HepG2 (cell line): ENCODE measurements at regions not wholly inside any gene's neighbourhood (a gene's known extent, or its start where the extent isn't known, plus 50 kb on each side); places are given as distances from the start of the nearest gene placed in this dataset.

Experiments used
- EEA1 ChIP-seq: sonication (generic); formaldehyde crosslinking; IDR thresholded peaks from 2 replicates; pipeline ENCODE4 v1.5.1; 2020; ENCODE audit warnings: mild to moderate bottlenecking, missing genetic modification reagents, borderline replicate concordance
- FOSL1 ChIP-seq: sonication (generic); formaldehyde crosslinking; IDR thresholded peaks from 2 replicates; pipeline ENCODE4 v1.9.0; 2021; ENCODE audit warnings: missing genetic modification reagents, borderline replicate concordance
- HHEX ChIP-seq: IDR thresholded peaks from 2 replicates; pipeline ENCODE4 v1.6.1; 2016; ENCODE audit warnings: control low read depth
- HOXA7 ChIP-seq: sonication (generic); formaldehyde crosslinking; IDR thresholded peaks from 2 replicates; pipeline ENCODE4 v1.8.1; 2022; ENCODE audit warnings: mild to moderate bottlenecking, missing genetic modification reagents, moderate library complexity
- ISX ChIP-seq: sonication (generic); formaldehyde crosslinking; conservative IDR thresholded peaks from 2 replicates; pipeline ENCODE4 v1.5.0; 2020; ENCODE audit warnings: missing genetic modification reagents
- KAT2B ChIP-seq: fragments of 150-350 bp; IDR thresholded peaks from 2 replicates; pipeline ENCODE4 v1.6.1; 2014; ENCODE audit warnings: low read depth, low read length, borderline replicate concordance
- KIAA2018 ChIP-seq: sonication (generic); formaldehyde crosslinking; IDR thresholded peaks from 2 replicates; pipeline ENCODE4 v1.5.0; 2020; ENCODE audit warnings: mild to moderate bottlenecking, missing genetic modification reagents, borderline replicate concordance
- MAFK ChIP-seq, 2 experiments: IDR thresholded peaks in 1 of 2; conservative IDR thresholded peaks in 1 of 2; 2 replicates each; pipeline ENCODE4 v1.6.1; 2011; ENCODE audit warnings: improper control_type of control experiment in 2 of 2, low read length in 2 of 2
- MAZ ChIP-seq, 2 experiments: sonication (generic) in 1 of 2; formaldehyde crosslinking in 1 of 2; IDR thresholded peaks; 2 replicates each; pipeline versions ENCODE4 v1.5.0 to v1.6.1; 2012 to 2020; ENCODE audit warnings: low read depth in 2 of 2, mild to moderate bottlenecking in 2 of 2, borderline replicate concordance in 1 of 2, improper control_type of control experiment in 1 of 2, low read length in 1 of 2, missing genetic modification reagents in 1 of 2, moderate library complexity in 1 of 2
- NFYB ChIP-seq: sonication (generic); formaldehyde crosslinking; IDR thresholded peaks from 2 replicates; pipeline ENCODE4 v1.4.0; 2020; ENCODE audit warnings: missing genetic modification reagents
- NONO ChIP-seq, 2 experiments: fragments of 450-650 bp in 1 of 2; sonication (generic) in 1 of 2; formaldehyde crosslinking in 1 of 2; IDR thresholded peaks in 1 of 2; conservative IDR thresholded peaks in 1 of 2; 2 replicates each; pipeline versions ENCODE4 v1.6.1 to v1.8.0; 2017 to 2022; ENCODE audit warnings: mild to moderate bottlenecking in 1 of 2, missing genetic modification reagents in 1 of 2, moderate library complexity in 1 of 2
- PCBP2 ChIP-seq: fragments of 200-400 bp; formaldehyde crosslinking; optimal IDR thresholded peaks from 2 replicates; pipeline ENCODE3; 2018; ENCODE audit warnings: low read length, low read depth; ENCODE audit not compliant: poor library complexity, severe bottlenecking
- REPIN1 ChIP-seq: sonication (generic); formaldehyde crosslinking; IDR thresholded peaks from 2 replicates; pipeline ENCODE4 v1.8.0; 2022; ENCODE audit warnings: missing genetic modification reagents, low read depth, mild to moderate bottlenecking, borderline replicate concordance
- TBL1XR1 ChIP-seq: fragments of 150-350 bp; IDR thresholded peaks from 2 replicates; pipeline ENCODE4 v1.6.1; 2014; ENCODE audit warnings: borderline replicate concordance, low read length; ENCODE audit not compliant: partially characterized antibody
- TP53 ChIP-seq: sonication (generic); formaldehyde crosslinking; conservative IDR thresholded peaks from 2 replicates; pipeline ENCODE4 v1.4.0; 2020; ENCODE audit warnings: missing genetic modification reagents
- ZNF18 ChIP-seq: sonication (generic); formaldehyde crosslinking; IDR thresholded peaks from 2 replicates; pipeline ENCODE4 v1.8.0; 2022; ENCODE audit warnings: mild to moderate bottlenecking, missing genetic modification reagents; ENCODE audit not compliant: insufficient replicate concordance
- ZNF256 ChIP-seq: sonication (generic); formaldehyde crosslinking; conservative IDR thresholded peaks from 2 replicates; pipeline ENCODE4 v1.4.0; 2020; ENCODE audit warnings: missing genetic modification reagents
- ZNF337 ChIP-seq: sonication (generic); formaldehyde crosslinking; IDR thresholded peaks from 2 replicates; pipeline ENCODE4 v1.5.1; 2020; ENCODE audit warnings: missing genetic modification reagents, low read depth, mild to moderate bottlenecking, borderline replicate concordance
- ZNF879 ChIP-seq: sonication (generic); formaldehyde crosslinking; IDR thresholded peaks from 2 replicates; pipeline ENCODE4 v1.8.1; 2023; ENCODE audit warnings: missing genetic modification reagents

- no peak for TF ChIP-seq NONO (IDR thresholded peaks at IDR 0.05)
- TF ChIP-seq NONO (CRISPR knock-in tag; conservative IDR thresholded peaks at IDR 0.05) = peak; percentile 78
- TF ChIP-seq TP53 (CRISPR knock-in tag) = 0 out of 2 replicates have a peak, but pooled peaks have one; percentile 77
- TF ChIP-seq ZNF18 (CRISPR knock-in tag) = peak; percentile 52
- no peak for TF ChIP-seq HOXA7 (CRISPR knock-in tag)
- no peak for TF ChIP-seq PCBP2
- TF ChIP-seq ISX (CRISPR knock-in tag) = 0 out of 2 replicates have a peak, but pooled peaks have one; percentile 34
- TF ChIP-seq KAT2B = no peak
- TF ChIP-seq KIAA2018 (CRISPR knock-in tag) = no peak
- no peak for TF ChIP-seq TBL1XR1
- 0 out of 2 replicates have a peak, but pooled peaks have one; percentile 60 for TF ChIP-seq ZNF256
- TF ChIP-seq ZNF337 (CRISPR knock-in tag) = no peak
- no peak for TF ChIP-seq FOSL1 (CRISPR knock-in tag)
- no peak for TF ChIP-seq HHEX (CRISPR knock-in tag)
- peak; percentile 37 to 43; a peak in 3 of 4 replicates for TF ChIP-seq MAFK (conservative IDR thresholded peaks at IDR 0.05 in 1 of 2, IDR thresholded peaks at IDR 0.05 in 1 of 2; ENCODE audit: low read length in 2 of 2)
- TF ChIP-seq NFYB (CRISPR knock-in tag) = no peak
- TF ChIP-seq ZNF879 (CRISPR knock-in tag) = peak; percentile 16; the same call in 1 of the 2 replicates
- TF ChIP-seq EEA1 = no peak
- TF ChIP-seq MAZ (IDR thresholded peaks at IDR 0.05; ENCODE audit: borderline replicate concordance, low read depth, low read length) = no peak
- 0 out of 2 replicates have a peak, but pooled peaks have one; percentile 40 for TF ChIP-seq MAZ (CRISPR knock-in tag; IDR thresholded peaks at IDR 0.05; ENCODE audit: low read depth)
- peak; percentile 89 for TF ChIP-seq REPIN1 (CRISPR knock-in tag)
Observed at GRCh38 chr2:131682122-131682944, 154.6 kb downstream of the CCDC74A start (continued).
